ENCODE measurements at regions not wholly inside any gene's neighbourhood (a gene's known extent, or its start where the extent isn't known, plus 50 kb on each side); places are given as distances from the start of the nearest gene placed in this dataset.

DNA sequence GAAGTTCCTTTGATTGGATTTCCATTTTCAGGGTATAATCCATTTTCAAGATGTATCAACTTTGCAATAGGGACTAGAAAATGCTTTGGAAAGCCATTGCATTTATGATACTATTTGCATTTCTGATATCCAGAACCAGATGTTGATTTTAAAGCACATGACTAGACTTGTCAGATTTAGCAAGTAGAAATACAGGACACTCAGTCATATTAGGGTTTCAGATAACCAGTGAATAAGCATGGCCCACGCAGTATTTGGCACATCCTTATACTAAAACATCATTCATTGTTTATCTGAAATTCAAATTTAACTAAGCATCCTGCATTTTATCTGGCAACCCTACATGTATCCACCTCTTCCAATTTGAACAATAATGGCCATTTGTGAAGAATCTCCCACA is 113.3 kb upstream of the DPT start:
- no peak for TF ChIP-seq POLR2A (IDR thresholded peaks at IDR 0.05)
- TF ChIP-seq, protein P1, sequence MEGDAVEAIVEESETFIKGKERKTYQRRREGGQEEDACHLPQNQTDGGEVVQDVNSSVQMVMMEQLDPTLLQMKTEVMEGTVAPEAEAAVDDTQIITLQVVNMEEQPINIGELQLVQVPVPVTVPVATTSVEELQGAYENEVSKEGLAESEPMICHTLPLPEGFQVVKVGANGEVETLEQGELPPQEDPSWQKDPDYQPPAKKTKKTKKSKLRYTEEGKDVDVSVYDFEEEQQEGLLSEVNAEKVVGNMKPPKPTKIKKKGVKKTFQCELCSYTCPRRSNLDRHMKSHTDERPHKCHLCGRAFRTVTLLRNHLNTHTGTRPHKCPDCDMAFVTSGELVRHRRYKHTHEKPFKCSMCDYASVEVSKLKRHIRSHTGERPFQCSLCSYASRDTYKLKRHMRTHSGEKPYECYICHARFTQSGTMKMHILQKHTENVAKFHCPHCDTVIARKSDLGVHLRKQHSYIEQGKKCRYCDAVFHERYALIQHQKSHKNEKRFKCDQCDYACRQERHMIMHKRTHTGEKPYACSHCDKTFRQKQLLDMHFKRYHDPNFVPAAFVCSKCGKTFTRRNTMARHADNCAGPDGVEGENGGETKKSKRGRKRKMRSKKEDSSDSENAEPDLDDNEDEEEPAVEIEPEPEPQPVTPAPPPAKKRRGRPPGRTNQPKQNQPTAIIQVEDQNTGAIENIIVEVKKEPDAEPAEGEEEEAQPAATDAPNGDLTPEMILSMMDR (IDR thresholded peaks at IDR 0.05), result no peak
- Histone ChIP-seq H3K36me3 (ENCODE audit: low read depth, missing control alignments) (no peaks in the 10 kb centered on the region), H3K9me3 (no peaks in the 10 kb centered on the region), H3K27me3 (no peaks in the 10 kb centered on the region), H3K4me1 (no peaks in the 10 kb centered on the region), H3K4me3 (no peak overlapping the region), H3K27ac (no peak overlapping the region)
- DNase-seq, result no peak
- intact Hi-C loops (cut with DNase I; ENCODE audit: low total_unique reads), result no loop called here
- 83 to 95% methylated on average over 1 of the region's 1 CpG for WGBS, 2 donors

DNA sequence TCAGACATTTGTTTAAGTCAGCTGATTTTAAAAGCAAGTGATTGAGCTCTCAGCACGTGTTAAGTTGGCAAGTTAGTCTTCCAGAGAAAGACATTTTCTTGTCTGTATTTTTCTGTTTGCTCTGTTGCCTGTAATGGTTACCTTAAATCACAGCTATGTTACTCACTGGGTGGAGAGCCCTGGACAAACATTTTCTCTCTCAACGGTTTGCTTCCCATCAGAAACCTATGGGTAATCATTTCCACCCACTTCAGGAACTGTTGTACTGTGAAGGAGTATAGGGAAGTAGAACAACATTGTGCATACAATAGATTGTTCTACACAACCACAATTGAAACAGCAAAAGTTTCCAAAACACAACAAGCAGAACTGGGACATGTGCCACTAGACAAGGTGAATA is 113.9 kb upstream of the DPT start:
- H3K9me3 ChIP-seq, result no peaks in the 10 kb centered on the region
- DNase-seq, result no peak
- H3K27me3 ChIP-seq, result no peaks in the 10 kb centered on the region
- H3K27ac ChIP-seq, result no peak overlapping the region
- TF ChIP-seq POLR2A (IDR thresholded peaks at IDR 0.05), result no peak
- TF ChIP-seq, protein P1 (IDR thresholded peaks at IDR 0.05), result no peak
- WGBS, 2 donors, result 85% methylated on average over 2 of the region's 2 CpGs
- no peaks in the 10 kb centered on the region for H3K4me1 ChIP-seq
- no peaks in the 10 kb centered on the region for H3K36me3 ChIP-seq (ENCODE audit: low read depth, missing control alignments)
- intact Hi-C loops (cut with DNase I; ENCODE audit: low total_unique reads), result no loop called here
- no peak overlapping the region for H3K4me3 ChIP-seq

DNA sequence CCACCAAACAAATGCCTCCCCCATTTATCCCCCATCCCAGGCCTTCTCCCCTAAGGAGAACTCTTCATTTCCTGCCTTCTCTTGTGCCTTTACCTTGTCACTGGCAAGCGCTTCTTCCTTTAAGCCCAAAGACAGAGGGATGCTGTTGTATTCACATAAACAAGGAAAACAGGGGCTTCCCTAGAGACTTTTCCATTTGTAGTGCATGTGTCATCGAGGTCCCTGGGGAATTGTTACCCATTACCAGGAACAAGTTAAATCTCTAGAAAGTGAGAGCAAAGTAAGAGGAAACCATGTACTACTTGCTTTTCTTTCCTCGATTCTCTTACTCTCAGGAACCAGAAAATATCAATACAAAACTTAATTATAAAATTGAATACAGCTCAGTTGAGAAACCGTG is 114.4 kb upstream of the DPT start:
- no peak overlapping the region for H3K27ac ChIP-seq
- no peak for DNase-seq

DNA sequence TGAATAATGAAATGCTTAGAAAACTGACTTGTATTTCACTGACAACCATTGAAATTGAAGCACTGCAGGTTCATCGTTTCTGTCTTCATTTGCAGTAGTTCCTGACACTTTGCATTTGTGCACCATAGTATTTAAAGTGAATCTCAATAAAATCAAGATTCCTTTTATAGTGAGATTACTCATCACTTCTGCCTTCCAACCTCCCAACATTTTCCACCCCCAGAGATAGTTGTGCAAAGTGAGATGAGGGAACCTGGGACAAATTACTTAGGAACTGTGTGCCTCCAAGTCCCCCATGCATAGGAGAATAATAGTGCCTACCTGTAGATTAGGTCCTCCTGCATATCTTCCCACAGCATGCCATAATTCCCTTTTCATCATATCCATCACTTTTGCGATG is 114.9 kb upstream of the DPT start:
- TF ChIP-seq POLR2A (IDR thresholded peaks at IDR 0.05), result no peak
- TF ChIP-seq, protein P1 (IDR thresholded peaks at IDR 0.05), result no peak
- H3K36me3 ChIP-seq (ENCODE audit: low read depth, missing control alignments), result no peaks in the 10 kb centered on the region
- no peak overlapping the region for H3K4me3 ChIP-seq
- no peaks in the 10 kb centered on the region for H3K9me3 ChIP-seq
- 93 to 95% methylated on average over 2 of the region's 2 CpGs for WGBS, 2 donors
- no peaks in the 10 kb centered on the region for H3K27me3 ChIP-seq
- intact Hi-C loops (cut with DNase I; ENCODE audit: low total_unique reads), result no loop called here
- no peak for DNase-seq
- no peaks in the 10 kb centered on the region for H3K4me1 ChIP-seq
- no peak overlapping the region for H3K27ac ChIP-seq

More for the DNA sequence above, 114.4 kb upstream of the DPT start:
- no peaks in the 10 kb centered on the region for H3K27me3 ChIP-seq
- no peaks in the 10 kb centered on the region for H3K36me3 ChIP-seq (ENCODE audit: low read depth, missing control alignments)
- no peak overlapping the region for H3K4me3 ChIP-seq
- H3K4me1 ChIP-seq, result no peaks in the 10 kb centered on the region
- 91 to 96% methylated on average over 4 of the region's 4 CpGs for WGBS, 2 donors
- intact Hi-C loops (cut with DNase I; ENCODE audit: low total_unique reads), result no loop called here
- no peak for TF ChIP-seq POLR2A (IDR thresholded peaks at IDR 0.05)
- TF ChIP-seq, protein P1 (IDR thresholded peaks at IDR 0.05), result no peak
- H3K9me3 ChIP-seq, result no peaks in the 10 kb centered on the region

DNA sequence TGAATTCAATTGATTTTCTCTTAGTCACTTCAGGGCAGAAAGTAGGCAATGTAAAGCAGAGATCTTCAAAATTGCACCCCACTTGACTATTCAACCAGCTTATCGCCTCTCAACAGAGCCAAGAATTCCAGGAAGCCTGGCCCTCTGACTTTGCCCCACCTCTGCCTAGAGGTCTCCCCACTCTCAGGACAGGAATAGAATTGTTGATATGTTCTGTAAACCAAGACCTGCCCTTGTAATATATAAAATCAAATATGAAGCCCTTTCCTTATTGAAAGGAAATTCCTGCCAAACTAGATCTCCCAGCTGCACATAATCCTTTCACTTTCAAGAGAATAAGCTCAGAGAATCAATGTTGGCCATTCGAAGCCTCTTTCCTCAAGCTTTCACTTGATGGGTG is 116.1 kb upstream of the DPT start:
- H3K27ac ChIP-seq, result no peak overlapping the region
- intact Hi-C loops (cut with DNase I; ENCODE audit: low total_unique reads), result no loop called here
- no peaks in the 10 kb centered on the region for H3K9me3 ChIP-seq
- H3K36me3 ChIP-seq (ENCODE audit: low read depth, missing control alignments), result no peaks in the 10 kb centered on the region
- WGBS, 2 donors, result 93 to 94% methylated on average over 2 of the region's 2 CpGs
- H3K27me3 ChIP-seq, result no peaks in the 10 kb centered on the region
- TF ChIP-seq, protein P1 (IDR thresholded peaks at IDR 0.05), result no peak
- no peak for TF ChIP-seq POLR2A (IDR thresholded peaks at IDR 0.05)
- H3K4me1 ChIP-seq, result no peaks in the 10 kb centered on the region
- DNase-seq, result no peak
- H3K4me3 ChIP-seq, result no peak overlapping the region

All from testis (tissue), 2 donors.